GM19455 (cell line): ENCODE measurements at regions not wholly inside any gene's neighbourhood (a gene's known extent, or its start where the extent isn't known, plus 50 kb on each side); places are given as distances from the start of the nearest gene placed in this dataset.

Experiments
- ATAC-seq: cut with Tn5 transposase; IDR thresholded peaks from one replicate; pipeline ENCODE4 v1.9.1; 2021; ENCODE audit not compliant: unreplicated experiment

GRCh38 chr12:77160931-77161330 is 95.6 kb upstream of the E2F7 start:
- ATAC-seq = no peak

DNA sequence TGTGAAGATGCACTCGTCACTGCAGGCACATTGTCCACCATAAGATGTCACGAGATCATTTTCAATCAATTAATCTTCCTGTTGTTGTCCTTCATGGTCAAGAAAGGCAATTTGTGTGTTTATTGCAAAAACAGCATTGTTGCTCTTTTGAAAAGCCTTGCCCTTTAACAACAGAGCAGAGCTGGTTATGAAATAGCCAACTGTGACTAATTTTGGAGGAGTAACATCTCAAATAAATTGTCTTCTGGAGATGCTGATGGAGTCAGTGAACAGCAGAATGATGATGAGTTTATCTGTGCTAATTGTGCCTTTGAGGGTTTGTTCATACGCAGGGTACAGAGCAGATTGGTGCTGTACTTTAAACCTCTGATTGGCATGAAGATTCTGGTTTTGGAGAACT is 88.3 kb upstream of the E2F7 start:
- no peak for ATAC-seq

- no peak for ATAC-seq
These were observed 87.3 kb upstream of the E2F7 start for GRCh38 chr12:77152623-77153193.

GRCh38 chr12:77151030-77151429 is 85.7 kb upstream of the E2F7 start:
- ATAC-seq = no peak

- peak; percentile 75 for ATAC-seq
These were observed 68.2 kb upstream of the E2F7 start for GRCh38 chr12:77133566-77133965.

GRCh38 chr12:77131977-77132490 is 66.7 kb upstream of the E2F7 start:
- ATAC-seq = no peak

- ATAC-seq = no peak
These were observed 64.8 kb upstream of the E2F7 start for GRCh38 chr12:77130193-77130592.

DNA sequence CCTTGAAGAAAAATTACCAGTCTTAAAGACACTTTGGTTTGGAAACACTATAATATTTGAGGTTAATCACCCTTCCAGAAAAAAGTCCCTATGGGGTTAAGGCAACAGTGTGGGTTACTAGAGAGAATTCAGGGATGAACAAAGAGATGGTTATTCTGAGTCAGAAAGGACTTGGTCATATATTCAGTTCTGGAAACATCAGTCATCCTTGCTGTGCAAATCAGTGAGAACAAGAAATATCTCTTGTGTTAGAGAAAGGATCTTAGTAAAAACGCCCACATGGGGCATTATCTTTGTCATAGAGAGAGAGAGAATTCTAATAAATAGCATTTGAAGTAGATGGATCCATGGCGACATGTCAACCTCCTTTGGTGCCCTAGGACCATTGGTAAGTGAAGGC is 59.4 kb upstream of the E2F7 start:
- ATAC-seq = peak; percentile 41

DNA sequence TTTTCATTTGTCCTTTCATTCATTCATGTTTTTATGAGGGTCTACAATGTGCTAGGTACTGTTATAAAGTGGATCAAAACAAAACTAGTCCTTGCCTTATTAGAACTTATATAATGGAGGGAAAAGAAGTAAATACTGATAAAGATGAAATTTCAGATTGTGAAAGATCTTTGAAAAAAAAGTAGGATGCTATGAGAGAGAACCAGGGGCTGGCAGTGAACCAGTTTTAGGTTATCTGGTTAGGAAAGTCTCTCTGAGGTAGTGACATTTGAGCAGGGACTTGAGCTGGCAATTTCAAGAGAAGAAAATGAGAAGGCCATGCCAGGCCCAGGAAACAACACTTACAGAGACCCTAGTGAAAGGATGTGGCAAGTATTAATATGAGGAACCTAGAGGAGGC is 57.3 kb upstream of the E2F7 start:
- ATAC-seq = no peak

DNA sequence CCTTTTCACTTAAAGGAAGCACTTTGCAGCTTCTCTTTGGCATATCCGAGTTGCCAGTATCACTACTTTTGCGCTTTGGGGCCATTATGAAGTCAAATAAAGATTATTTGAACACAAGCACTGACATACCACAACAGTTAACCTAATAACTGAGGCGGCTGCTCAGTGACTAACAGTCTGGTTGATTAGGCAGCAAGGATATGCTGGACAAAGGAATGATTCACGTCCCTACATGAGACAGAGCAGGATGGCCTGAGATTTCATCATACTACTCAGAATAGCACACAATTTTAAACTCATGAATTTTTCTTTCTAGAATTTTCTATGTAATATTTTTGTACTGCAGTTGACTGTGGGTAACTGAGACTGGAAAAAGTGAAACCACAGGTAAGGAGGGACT is 56.9 kb upstream of the E2F7 start:
- no peak for ATAC-seq

DNA sequence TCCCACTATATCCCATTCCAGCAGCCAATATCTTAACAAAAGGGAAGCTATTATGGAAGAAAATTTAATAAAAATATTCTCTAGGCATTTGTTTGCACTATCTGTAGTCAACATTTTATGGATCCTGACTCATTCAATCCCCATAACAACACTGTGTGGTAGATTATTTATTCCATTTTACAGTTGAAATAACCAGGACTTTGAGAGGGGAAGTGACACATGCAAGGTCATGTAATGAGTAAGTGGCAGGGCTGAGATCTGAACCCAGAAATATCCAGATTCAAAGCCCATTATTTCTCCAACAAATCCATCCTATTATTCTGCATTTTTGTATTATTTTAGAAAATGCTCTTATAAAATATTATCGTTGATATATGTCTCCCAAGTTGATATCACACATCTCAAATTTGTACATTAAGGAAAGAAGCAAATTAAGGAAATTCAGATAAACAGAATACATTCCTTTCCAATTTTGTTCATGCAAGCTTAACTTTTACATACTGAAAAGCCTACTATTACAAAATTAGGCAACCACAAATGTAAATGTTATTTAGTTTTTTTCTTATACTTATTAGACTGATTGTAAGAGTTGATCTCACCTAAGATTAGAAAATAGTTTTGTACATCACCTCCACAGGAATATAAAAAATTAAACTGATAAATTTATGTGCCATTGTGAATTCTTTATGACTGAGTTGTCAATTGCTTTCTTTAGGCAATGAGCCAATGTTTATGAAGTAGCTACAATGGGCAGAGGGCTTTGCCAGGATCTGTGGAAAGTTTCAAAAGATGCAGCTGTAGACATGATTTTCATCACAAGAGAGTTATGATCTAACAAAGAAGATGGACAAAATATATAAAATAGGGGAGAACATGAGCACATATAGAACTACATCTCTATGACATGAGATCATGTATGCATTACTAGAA is 55.1 kb upstream of the E2F7 start:
- no peak for ATAC-seq

GRCh38 chr12:77118696-77119095 is 53.3 kb upstream of the E2F7 start:
- no peak for ATAC-seq

GRCh38 chr12:77116277-77116676 is 50.9 kb upstream of the E2F7 start:
- no peak for ATAC-seq

DNA sequence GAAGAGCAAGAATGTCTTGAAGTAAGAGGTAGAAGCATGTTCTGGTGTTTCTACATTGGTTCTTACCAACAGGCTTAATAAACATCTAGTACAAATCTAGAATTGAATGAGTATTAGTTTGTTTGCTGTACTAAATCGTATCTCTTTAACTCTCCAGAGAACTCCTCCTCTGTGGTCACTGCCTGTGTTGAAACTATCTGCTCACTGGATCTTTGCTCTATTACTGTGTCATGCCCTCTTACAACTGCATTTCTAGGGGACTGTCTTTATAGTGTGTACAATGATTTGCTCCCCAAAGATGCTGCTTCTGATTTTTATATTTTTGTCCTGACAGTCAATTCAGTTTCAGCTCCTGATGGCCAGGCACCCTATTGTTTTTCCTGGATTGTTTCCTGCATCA is 50.1 kb upstream of the E2F7 start:
- no peak for ATAC-seq
